Neural cell (in vitro differentiated cells): ENCODE measurements at regions not wholly inside any gene's neighbourhood (a gene's known extent, or its start where the extent isn't known, plus 50 kb on each side); places are given as distances from the start of the nearest gene placed in this dataset.

Experiments
- REST ChIP-seq: IDR thresholded peaks from 2 replicates; pipeline ENCODE4 v1.6.1; 2012; ENCODE audit warnings: borderline replicate concordance
- SMC3 ChIP-seq: fragments of 450-650 bp; conservative IDR thresholded peaks from 2 replicates; pipeline ENCODE4 v1.6.1; 2014; ENCODE audit warnings: antibody characterized with exemption, mild to moderate bottlenecking, moderate library complexity; ENCODE audit not compliant: poor library complexity

- TF ChIP-seq REST (no peak), SMC3 (no peak)
Measured at GRCh38 chr2:146984014-146984413, 860.8 kb upstream of the ACVR2A start.
